Astrocyte (in vitro differentiated cells and primary cell): ENCODE measurements at regions not wholly inside any gene's neighbourhood (a gene's known extent, or its start where the extent isn't known, plus 50 kb on each side); places are given as distances from the start of the nearest gene placed in this dataset.

ENCODE experiments used
- DNase-seq: peaks from one replicate; pipeline ENCODE4 v3.0.0-alpha.2; 2010; ENCODE audit warnings: low read depth
- FAIRE-seq: peaks from 2 replicates; lab custom pipeline; 2011; peaks lifted over from hg19 to GRCh38; lab: Jason Lieb, UNC
- H2AFZ ChIP-seq: 2 replicates; pipeline ENCODE4 v1.6.0; 2012; ENCODE audit warnings: low read depth, low read length, inconsistent platforms
- H3K27ac ChIP-seq: 2 replicates; pipeline ENCODE4 v1.5.1; 2011; ENCODE audit warnings: low read depth, low read length, inconsistent platforms
- H3K27me3 ChIP-seq: 2 replicates; pipeline ENCODE4 v1.6.0; 2011; ENCODE audit warnings: low read length, inconsistent platforms; ENCODE audit not compliant: insufficient read depth
- H3K36me3 ChIP-seq: 2 replicates; pipeline ENCODE4 v1.5.1; 2011; ENCODE audit warnings: low read length, inconsistent platforms; ENCODE audit not compliant: insufficient read depth
- H3K4me1 ChIP-seq: 2 replicates; pipeline ENCODE4 v1.5.1; 2011; ENCODE audit warnings: low read length, inconsistent platforms; ENCODE audit not compliant: insufficient read depth
- H3K4me2 ChIP-seq: 2 replicates; pipeline ENCODE4 v1.6.0; 2012; ENCODE audit warnings: low read length, inconsistent platforms
- H3K4me3 ChIP-seq: 2 replicates; pipeline ENCODE4 v1.5.1; 2011; ENCODE audit warnings: low read depth, mild to moderate bottlenecking, low read length, inconsistent platforms; ENCODE audit not compliant: insufficient read depth
- H3K79me2 ChIP-seq: 2 replicates; pipeline ENCODE4 v1.6.0; 2012; ENCODE audit warnings: mild to moderate bottlenecking, low read length, inconsistent platforms; ENCODE audit not compliant: insufficient read depth
- H3K9ac ChIP-seq: 2 replicates; pipeline ENCODE4 v1.6.0; 2012; ENCODE audit warnings: mild to moderate bottlenecking, low read length, inconsistent platforms
- H3K9me3 ChIP-seq: 2 replicates; pipeline ENCODE4 v1.5.1; 2012; ENCODE audit warnings: low read depth, mild to moderate bottlenecking, low read length, inconsistent platforms; ENCODE audit not compliant: insufficient read depth
- H4K20me1 ChIP-seq: 2 replicates; pipeline ENCODE4 v1.6.0; 2012; ENCODE audit warnings: low read length, inconsistent platforms; ENCODE audit not compliant: insufficient read depth
- H3K27ac Mint-ChIP-seq: one replicate; pipeline ENCODE4 v1.8.0; 2021; ENCODE audit warnings: mild to moderate bottlenecking, mixed read lengths; ENCODE audit not compliant: unreplicated experiment
- H3K27me3 Mint-ChIP-seq: one replicate; pipeline ENCODE4 v1.8.0; 2021; ENCODE audit warnings: low read depth, mixed read lengths; ENCODE audit not compliant: unreplicated experiment
- H3K36me3 Mint-ChIP-seq: one replicate; pipeline ENCODE4 v1.8.0; 2021; ENCODE audit warnings: low read depth, mixed read lengths; ENCODE audit not compliant: unreplicated experiment
- H3K4me1 Mint-ChIP-seq: one replicate; pipeline ENCODE4 v1.8.0; 2021; ENCODE audit warnings: low read depth, mixed read lengths; ENCODE audit not compliant: unreplicated experiment
- H3K4me3 Mint-ChIP-seq: one replicate; pipeline ENCODE4 v1.8.0; 2021; ENCODE audit warnings: mild to moderate bottlenecking, moderate library complexity, mixed read lengths; ENCODE audit not compliant: unreplicated experiment
- H3K9me3 Mint-ChIP-seq: one replicate; pipeline ENCODE4 v1.8.0; 2021; ENCODE audit warnings: mild to moderate bottlenecking, mixed read lengths; ENCODE audit not compliant: unreplicated experiment
- CTCF ChIP-seq: IDR thresholded peaks from 2 replicates; pipeline ENCODE4 v1.5.1; 2011; ENCODE audit warnings: low read depth, mild to moderate bottlenecking, inconsistent platforms, low read length, moderate library complexity; ENCODE audit not compliant: insufficient read depth
- EZH2 ChIP-seq: IDR thresholded peaks from 2 replicates; pipeline ENCODE4 v1.6.1; 2012; ENCODE audit warnings: mild to moderate bottlenecking, low read length, inconsistent platforms; ENCODE audit not compliant: insufficient read depth

GRCh38 chr10:78188446-78188845 lies 154.8 kb downstream of the RPS24 start:
- H3K4me3 Mint-ChIP-seq = no peak overlapping the region
- Histone ChIP-seq H4K20me1 (no peaks in the 10 kb centered on the region), H3K4me2 (no peak overlapping the region), H3K27ac (no peak overlapping the region), H3K9ac (no peak overlapping the region), H3K79me2 (no peaks in the 10 kb centered on the region), H3K27me3 (peaks cover 13% of the 10 kb centered on the region), H2AFZ (no peak overlapping the region), H3K4me3 (no peak overlapping the region), H3K36me3 (no peaks in the 10 kb centered on the region), H3K4me1 (peaks cover 2% of the 10 kb centered on the region), H3K9me3 (peaks cover 3% of the 10 kb centered on the region)
- FAIRE-seq (no peak), DNase-seq (no peak)
- no peak overlapping the region for H3K27ac Mint-ChIP-seq
- peaks cover 3% of the 10 kb centered on the region for H3K36me3 Mint-ChIP-seq
- H3K4me1 Mint-ChIP-seq = no peaks in the 10 kb centered on the region
- TF ChIP-seq EZH2 (no peak), CTCF (no peak)
- peaks cover 68% of the 10 kb centered on the region for H3K27me3 Mint-ChIP-seq
- H3K9me3 Mint-ChIP-seq = peaks cover 5% of the 10 kb centered on the region

- Mint-ChIP-seq H3K9me3 (peaks cover 7% of the 10 kb centered on the region), H3K27me3 (peaks cover 62% of the 10 kb centered on the region), H3K4me1 (no peaks in the 10 kb centered on the region), H3K4me3 (no peak overlapping the region), H3K27ac (no peak overlapping the region), H3K36me3 (peaks cover 3% of the 10 kb centered on the region)
- Histone ChIP-seq H3K79me2 (no peaks in the 10 kb centered on the region), H3K36me3 (no peaks in the 10 kb centered on the region), H3K27ac (no peak overlapping the region), H3K4me3 (no peak overlapping the region), H3K9me3 (peaks cover 6% of the 10 kb centered on the region), H3K9ac (no peak overlapping the region), H3K4me2 (no peak overlapping the region), H2AFZ (no peak overlapping the region), H4K20me1 (no peaks in the 10 kb centered on the region), H3K4me1 (peaks cover 7% of the 10 kb centered on the region), H3K27me3 (peaks cover 9% of the 10 kb centered on the region)
- TF ChIP-seq EZH2 (no peak), CTCF (no peak)
- no peak for DNase-seq
- FAIRE-seq = no peak
Measured at GRCh38 chr10:78190051-78190825, 156.6 kb downstream of the RPS24 start.

GRCh38 chr10:78191301-78191700 lies 157.6 kb downstream of the RPS24 start:
- FAIRE-seq (no peak), DNase-seq (no peak)
- Histone ChIP-seq H3K4me3 (no peak overlapping the region), H3K27ac (no peak overlapping the region), H3K27me3 (peaks cover 9% of the 10 kb centered on the region), H3K9me3 (peaks cover 6% of the 10 kb centered on the region), H3K36me3 (no peaks in the 10 kb centered on the region), H4K20me1 (no peaks in the 10 kb centered on the region), H2AFZ (no peak overlapping the region), H3K4me1 (peaks cover 8% of the 10 kb centered on the region), H3K9ac (no peak overlapping the region), H3K79me2 (no peaks in the 10 kb centered on the region), H3K4me2 (no peak overlapping the region)
- Mint-ChIP-seq H3K9me3 (peaks cover 7% of the 10 kb centered on the region), H3K4me3 (no peak overlapping the region), H3K27ac (no peak overlapping the region), H3K4me1 (no peaks in the 10 kb centered on the region), H3K36me3 (peaks cover 3% of the 10 kb centered on the region), H3K27me3 (peaks cover 54% of the 10 kb centered on the region)
- TF ChIP-seq EZH2 (no peak), CTCF (no peak)
